Loucy (cell line): ENCODE measurements at regions not wholly inside any gene's neighbourhood (a gene's known extent, or its start where the extent isn't known, plus 50 kb on each side); places are given as distances from the start of the nearest gene placed in this dataset.

Source experiments
- H2AFZ ChIP-seq: fragments of 200-600 bp; sonication (generic); 2 replicates; pipeline ENCODE4 v1.6.0; 2016; ENCODE audit warnings: antibody characterized with exemption, mild to moderate bottlenecking, low read length, moderate library complexity
- H3F3A ChIP-seq: fragments of 200-600 bp; 2 replicates; pipeline ENCODE4 v1.6.0; 2016; ENCODE audit warnings: antibody characterized with exemption, low read depth, mild to moderate bottlenecking
- H3K27me3 ChIP-seq: fragments of 200-600 bp; sonication (generic); 2 replicates; pipeline ENCODE4 v1.6.1; 2014; ENCODE audit warnings: low read length, mild to moderate bottlenecking; ENCODE audit not compliant: insufficient read depth, poor library complexity, severe bottlenecking
- H3K36me3 ChIP-seq: fragments of 200-600 bp; sonication (generic); 2 replicates; pipeline ENCODE4 v1.6.1; 2016; ENCODE audit warnings: low read length; ENCODE audit not compliant: insufficient read depth
- H3K4me1 ChIP-seq: fragments of 200-600 bp; sonication (generic); 2 replicates; pipeline ENCODE4 v1.5.1; 2014; ENCODE audit warnings: low read length, mild to moderate bottlenecking; ENCODE audit not compliant: insufficient read depth, poor library complexity, severe bottlenecking
- H3K4me2 ChIP-seq: fragments of 200-600 bp; sonication (generic); 2 replicates; pipeline ENCODE4 v1.6.0; 2014; ENCODE audit warnings: antibody characterized with exemption, low read length, low read depth, mild to moderate bottlenecking; ENCODE audit not compliant: poor library complexity, severe bottlenecking
- H3K4me3 ChIP-seq: fragments of 200-600 bp; sonication (generic); 2 replicates; pipeline ENCODE4 v1.5.1; 2014; ENCODE audit warnings: low read length, mild to moderate bottlenecking, mixed read lengths; ENCODE audit not compliant: poor library complexity, severe bottlenecking
- H3K79me2 ChIP-seq: fragments of 200-600 bp; sonication (generic); 2 replicates; pipeline ENCODE4 v1.6.1; 2014; ENCODE audit warnings: low read length; ENCODE audit not compliant: insufficient read depth
- H3K9ac ChIP-seq: fragments of 200-600 bp; sonication (generic); 2 replicates; pipeline ENCODE4 v1.6.0; 2014; ENCODE audit warnings: mild to moderate bottlenecking, low read depth, low read length, moderate library complexity; ENCODE audit not compliant: poor library complexity, severe bottlenecking
- H3K9me2 ChIP-seq: fragments of 200-600 bp; sonication (generic); replicated peaks from 2 replicates; pipeline ENCODE4 v1.6.1; 2016; ENCODE audit warnings: low read depth, low read length, mixed read lengths
- H3K9me3 ChIP-seq: fragments of 200-600 bp; sonication (generic); 2 replicates; pipeline ENCODE4 v1.6.1; 2014; ENCODE audit warnings: mild to moderate bottlenecking, antibody characterized with exemption, low read length, low read depth; ENCODE audit not compliant: insufficient read depth
- H4K20me1 ChIP-seq: fragments of 200-600 bp; sonication (generic); 2 replicates; pipeline ENCODE4 v1.6.0; 2014; ENCODE audit warnings: antibody characterized with exemption, low read length, mild to moderate bottlenecking; ENCODE audit not compliant: insufficient read depth, poor library complexity, severe bottlenecking
- EZH2phosphoT487 ChIP-seq: fragments of 200-600 bp; IDR thresholded peaks from 2 replicates; pipeline ENCODE4 v1.6.1; 2018; ENCODE audit warnings: antibody characterized with exemption, mild to moderate bottlenecking, moderate library complexity, borderline replicate concordance
- TF ChIP-seq, protein P1 (sequence below): fragments of 200-600 bp; sonication (generic); conservative IDR thresholded peaks from 2 replicates; pipeline ENCODE4 v1.5.1; 2014; ENCODE audit warnings: mild to moderate bottlenecking, antibody characterized with exemption, low read length

- H4K20me1 ChIP-seq = no peaks in the 10 kb centered on the region
- H3K27me3 ChIP-seq = no peaks in the 10 kb centered on the region
- no peak overlapping the region for H2AFZ ChIP-seq
- H3F3A ChIP-seq = no peaks in the 10 kb centered on the region
- H3K36me3 ChIP-seq = no peaks in the 10 kb centered on the region
- H3K9ac ChIP-seq = no peak overlapping the region
- H3K9me2 ChIP-seq = no peaks in the 10 kb centered on the region
- no peaks in the 10 kb centered on the region for H3K9me3 ChIP-seq
- no peaks in the 10 kb centered on the region for H3K79me2 ChIP-seq
- H3K4me3 ChIP-seq = no peak overlapping the region
- no peaks in the 10 kb centered on the region for H3K4me1 ChIP-seq
- no peak overlapping the region for H3K4me2 ChIP-seq
- TF ChIP-seq EZH2phosphoT487 = no peak
- TF ChIP-seq, protein P1, sequence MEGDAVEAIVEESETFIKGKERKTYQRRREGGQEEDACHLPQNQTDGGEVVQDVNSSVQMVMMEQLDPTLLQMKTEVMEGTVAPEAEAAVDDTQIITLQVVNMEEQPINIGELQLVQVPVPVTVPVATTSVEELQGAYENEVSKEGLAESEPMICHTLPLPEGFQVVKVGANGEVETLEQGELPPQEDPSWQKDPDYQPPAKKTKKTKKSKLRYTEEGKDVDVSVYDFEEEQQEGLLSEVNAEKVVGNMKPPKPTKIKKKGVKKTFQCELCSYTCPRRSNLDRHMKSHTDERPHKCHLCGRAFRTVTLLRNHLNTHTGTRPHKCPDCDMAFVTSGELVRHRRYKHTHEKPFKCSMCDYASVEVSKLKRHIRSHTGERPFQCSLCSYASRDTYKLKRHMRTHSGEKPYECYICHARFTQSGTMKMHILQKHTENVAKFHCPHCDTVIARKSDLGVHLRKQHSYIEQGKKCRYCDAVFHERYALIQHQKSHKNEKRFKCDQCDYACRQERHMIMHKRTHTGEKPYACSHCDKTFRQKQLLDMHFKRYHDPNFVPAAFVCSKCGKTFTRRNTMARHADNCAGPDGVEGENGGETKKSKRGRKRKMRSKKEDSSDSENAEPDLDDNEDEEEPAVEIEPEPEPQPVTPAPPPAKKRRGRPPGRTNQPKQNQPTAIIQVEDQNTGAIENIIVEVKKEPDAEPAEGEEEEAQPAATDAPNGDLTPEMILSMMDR = peak; percentile 43
Observed at GRCh38 chr14:85978582-85979250, 448.8 kb downstream of the FLRT2 start.

GRCh38 chr14:85974602-85975001 lies 444.7 kb downstream of the FLRT2 start:
- no peaks in the 10 kb centered on the region for H3K36me3 ChIP-seq
- H3K9ac ChIP-seq = no peak overlapping the region
- no peaks in the 10 kb centered on the region for H3K79me2 ChIP-seq
- no peak for TF ChIP-seq EZH2phosphoT487
- TF ChIP-seq, protein P1 = no peak
- no peaks in the 10 kb centered on the region for H3K4me1 ChIP-seq
- no peak overlapping the region for H2AFZ ChIP-seq
- no peak overlapping the region for H3K4me3 ChIP-seq
- H3K9me2 ChIP-seq = no peaks in the 10 kb centered on the region
- H3K27me3 ChIP-seq = no peaks in the 10 kb centered on the region
- H3K4me2 ChIP-seq = no peak overlapping the region
- H3K9me3 ChIP-seq = no peaks in the 10 kb centered on the region
- no peaks in the 10 kb centered on the region for H3F3A ChIP-seq
- H4K20me1 ChIP-seq = no peaks in the 10 kb centered on the region

DNA sequence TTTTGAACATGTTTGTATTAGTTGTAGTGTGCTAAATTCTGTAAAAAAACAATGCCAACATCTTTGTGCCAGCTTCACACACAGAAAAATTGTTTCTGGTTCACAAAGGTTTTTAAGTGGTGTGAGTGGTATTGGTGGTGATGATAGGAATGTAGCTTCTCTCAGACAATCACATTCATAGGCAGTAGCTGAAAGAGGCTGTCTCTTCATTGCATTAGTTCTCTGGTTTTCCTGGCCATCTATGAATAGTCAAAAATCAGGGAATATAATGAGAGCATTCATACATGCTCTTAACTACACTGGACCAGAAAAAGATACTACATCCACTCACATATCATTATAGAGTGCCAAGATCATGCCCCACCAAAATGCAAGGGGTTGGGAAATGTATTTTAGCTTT lies 433.5 kb downstream of the FLRT2 start:
- no peak overlapping the region for H3K4me3 ChIP-seq
- H3K9me3 ChIP-seq = no peaks in the 10 kb centered on the region
- H3K27me3 ChIP-seq = no peaks in the 10 kb centered on the region
- H3K4me2 ChIP-seq = no peak overlapping the region
- no peak for TF ChIP-seq EZH2phosphoT487
- TF ChIP-seq, protein P1 = no peak
- no peaks in the 10 kb centered on the region for H3K9me2 ChIP-seq
- H4K20me1 ChIP-seq = no peaks in the 10 kb centered on the region
- no peak overlapping the region for H2AFZ ChIP-seq
- H3K4me1 ChIP-seq = peaks cover 9% of the 10 kb centered on the region
- no peaks in the 10 kb centered on the region for H3K36me3 ChIP-seq
- no peak overlapping the region for H3K9ac ChIP-seq
- no peaks in the 10 kb centered on the region for H3F3A ChIP-seq
- no peaks in the 10 kb centered on the region for H3K79me2 ChIP-seq
